Tibial nerve (tissue), 4 donors: ENCODE measurements at regions not wholly inside any gene's neighbourhood (a gene's known extent, or its start where the extent isn't known, plus 50 kb on each side); places are given as distances from the start of the nearest gene placed in this dataset.
"Not testable (repeated sequence)": the region's sequence is repeated elsewhere in the genome, so short reads cannot be mapped to it uniquely, and the experiment has no call there.

Experiments used
- DNase-seq, 2 donors: peaks; one replicate each; pipeline ENCODE4 v3.0.0-alpha.2; 2019; ENCODE audit warnings: low spot score in 2 of 2
- H3K27ac ChIP-seq, 4 donors: fragments of 200-600 bp; sonication (generic) in 3 of 4; one replicate each; pipeline ENCODE4 v1.5.1; 2017 to 2019; ENCODE audit warnings: mild to moderate bottlenecking in 1 of 4
- H3K27me3 ChIP-seq, 2 donors: fragments of 200-600 bp; sonication (generic) in 1 of 2; one replicate each; pipeline versions ENCODE4 v1.5.1 to v1.6.0; 2017 to 2019
- H3K36me3 ChIP-seq, 3 donors: fragments of 200-600 bp; sonication (generic); one replicate each; pipeline ENCODE4 v1.5.1; 2018 to 2019
- H3K4me1 ChIP-seq, 4 donors: fragments of 200-600 bp; sonication (generic) in 3 of 4; one replicate each; pipeline ENCODE4 v1.5.1; 2017 to 2019
- H3K4me3 ChIP-seq, 4 donors: fragments of 200-600 bp; sonication (generic) in 3 of 4; one replicate each; pipeline ENCODE4 v1.5.1; 2017 to 2019; ENCODE audit warnings: mild to moderate bottlenecking in 1 of 4, moderate library complexity in 1 of 4
- H3K9me3 ChIP-seq, 4 donors: fragments of 200-600 bp; sonication (generic) in 3 of 4; one replicate each; pipeline ENCODE4 v1.5.1; 2017 to 2019
- CTCF ChIP-seq, 5 experiments: fragments of 200-600 bp in 3 of 5; fragments of 450-650 bp in 2 of 5; sonication (generic) in 3 of 5; IDR thresholded peaks; one replicate each; pipeline ENCODE4 v1.5.1; 2016 to 2019; ENCODE audit warnings: antibody characterized with exemption in 5 of 5, mild to moderate bottlenecking in 3 of 5, moderate library complexity in 2 of 5
- EP300 ChIP-seq, 2 donors: sonication (generic); formaldehyde crosslinking; IDR thresholded peaks; one replicate each; pipeline ENCODE4 v1.6.1; 2017; ENCODE audit warnings: antibody characterized with exemption in 2 of 2, mild to moderate bottlenecking in 1 of 2
- POLR2A ChIP-seq, 2 donors: fragments of 450-650 bp; IDR thresholded peaks; one replicate each; pipeline ENCODE4 v1.6.1; 2017; ENCODE audit warnings: antibody characterized with exemption in 2 of 2, mild to moderate bottlenecking in 2 of 2, moderate library complexity in 2 of 2
- WGBS, 2 donors: methylation state at CpG; one replicate each; pipeline ENCODE4 v1.1.5; 2018; 5-methylcytosine and 5-hydroxymethylcytosine counted together

- Histone ChIP-seq H3K4me1 (no peaks in the 10 kb centered on the region), H3K36me3 (no peaks in the 10 kb centered on the region), H3K4me3 (no peak overlapping the region), H3K9me3 (no peaks in the 10 kb centered on the region), H3K27me3 (no peaks in the 10 kb centered on the region), H3K27ac (no peak overlapping the region)
- 83 to 91% methylated on average over 3 of the region's 3 CpGs for WGBS, 2 donors
- no peak for DNase-seq
- no peak for TF ChIP-seq EP300 (IDR thresholded peaks at IDR 0.05)
- TF ChIP-seq CTCF (IDR thresholded peaks at IDR 0.05) = no peak
- TF ChIP-seq POLR2A (IDR thresholded peaks at IDR 0.05) = no peak
Measured at GRCh38 chr1:213337025-213337678, 286.1 kb downstream of the RPS6KC1 start.

DNA sequence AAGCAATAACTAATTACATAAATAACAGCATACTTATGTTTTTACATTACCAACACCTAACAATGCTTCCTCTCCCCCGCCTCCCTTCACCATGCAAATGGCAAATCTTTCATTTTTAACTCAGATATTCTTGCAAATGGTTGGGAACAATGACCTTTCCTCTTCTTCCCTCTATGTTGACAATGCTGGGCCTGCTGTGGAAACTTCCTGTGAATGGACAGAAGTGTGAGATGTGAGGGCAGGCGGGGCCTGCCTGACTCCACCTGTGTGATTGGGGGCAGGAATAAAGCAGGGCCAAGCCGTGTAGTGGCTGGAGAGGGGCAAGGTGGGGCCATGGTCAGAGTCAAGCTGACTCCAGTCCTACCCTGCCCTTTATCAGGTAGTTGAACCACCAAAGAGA, 289.6 kb downstream of the RPS6KC1 start:
- Histone ChIP-seq H3K27ac (no peak overlapping the region), H3K4me3 (no peak overlapping the region), H3K9me3 (no peaks in the 10 kb centered on the region), H3K4me1 (no peaks in the 10 kb centered on the region), H3K36me3 (no peaks in the 10 kb centered on the region), H3K27me3 (no peaks in the 10 kb centered on the region)
- TF ChIP-seq EP300 (IDR thresholded peaks at IDR 0.05) (no peak), CTCF (IDR thresholded peaks at IDR 0.05) (no peak)
- WGBS, 2 donors = 79 to 84% methylated on average over 3 of the region's 3 CpGs
- DNase-seq = no peak

DNA sequence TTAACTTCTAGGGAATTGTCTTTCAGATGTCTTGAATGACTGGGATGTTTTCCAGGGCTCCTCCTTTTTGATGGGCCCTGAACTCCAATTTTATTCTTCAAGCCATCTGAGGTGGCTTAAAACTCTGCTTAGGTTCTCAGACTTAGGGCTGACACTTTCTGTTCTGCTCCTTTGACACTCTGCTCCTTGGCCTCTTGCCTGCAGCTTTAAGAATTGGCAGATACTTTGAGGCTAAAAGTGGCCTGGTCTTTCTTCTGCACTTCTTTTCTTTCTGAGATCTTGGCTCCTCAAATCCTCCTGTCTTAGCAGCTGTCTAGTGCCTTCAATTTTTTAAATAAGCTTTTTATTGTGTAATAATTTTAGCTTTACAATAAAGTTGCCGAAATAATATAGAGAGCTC, 294.6 kb downstream of the RPS6KC1 start:
- H3K4me1 ChIP-seq = no peaks in the 10 kb centered on the region
- no peaks in the 10 kb centered on the region for H3K9me3 ChIP-seq
- 77 to 79% methylated on average over 1 of the region's 1 CpG for WGBS, 2 donors
- H3K27ac ChIP-seq = no peak overlapping the region
- TF ChIP-seq CTCF (IDR thresholded peaks at IDR 0.05) (no peak), EP300 (IDR thresholded peaks at IDR 0.05) (no peak), POLR2A (IDR thresholded peaks at IDR 0.05) (no peak)
- no peaks in the 10 kb centered on the region for H3K36me3 ChIP-seq
- H3K4me3 ChIP-seq = no peak overlapping the region
- no peak for DNase-seq
- H3K27me3 ChIP-seq = no peaks in the 10 kb centered on the region

GRCh38 chr1:213357403-213357802, 306.4 kb downstream of the RPS6KC1 start:
- WGBS, 2 donors = 97 to 98% methylated on average over 5 of the region's 5 CpGs
- no peaks in the 10 kb centered on the region for H3K36me3 ChIP-seq
- no peak overlapping the region for H3K27ac ChIP-seq
- H3K4me3 ChIP-seq = no peak overlapping the region
- H3K4me1 ChIP-seq = no peaks in the 10 kb centered on the region
- H3K9me3 ChIP-seq = peaks cover 0 to 24% (median 0%) of the 10 kb centered on the region in 4 donors
- H3K27me3 ChIP-seq = no peaks in the 10 kb centered on the region
- DNase-seq = no peak
- TF ChIP-seq CTCF (IDR thresholded peaks at IDR 0.05) = no peak
- TF ChIP-seq EP300 (IDR thresholded peaks at IDR 0.05) = no peak
- TF ChIP-seq POLR2A (IDR thresholded peaks at IDR 0.05) = no peak

DNA sequence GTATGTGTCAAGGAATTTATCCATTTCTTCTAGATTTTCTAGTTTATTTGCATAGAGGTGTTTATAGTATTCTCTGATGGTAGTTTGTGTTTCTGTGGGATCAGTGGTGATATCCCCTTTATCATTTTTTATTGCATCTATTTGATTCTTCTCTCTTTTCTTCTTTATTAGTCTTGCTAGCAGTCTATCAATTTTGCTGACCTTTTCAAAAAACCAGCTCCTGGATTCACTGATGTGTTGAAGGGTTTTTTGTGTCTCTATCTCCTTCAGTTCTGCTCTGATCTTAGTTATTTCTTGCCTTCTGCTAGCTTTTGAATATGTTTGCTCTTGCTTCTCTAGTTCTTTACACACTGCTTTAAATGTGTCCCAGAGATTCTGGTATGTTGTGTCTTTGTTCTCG, 307.3 kb downstream of the RPS6KC1 start:
- H3K9me3 ChIP-seq = peaks cover 0 to 24% (median 0%) of the 10 kb centered on the region in 4 donors
- WGBS, 2 donors = 48 to 77% methylated on average over 1 of the region's 1 CpG
- not testable (repeated sequence) for DNase-seq, H3K36me3 ChIP-seq, H3K4me1 ChIP-seq, H3K27ac ChIP-seq, H3K27me3 ChIP-seq, H3K4me3 ChIP-seq

GRCh38 chr1:213362598-213362997, 311.6 kb downstream of the RPS6KC1 start:
- TF ChIP-seq POLR2A (IDR thresholded peaks at IDR 0.05) (no peak), CTCF (IDR thresholded peaks at IDR 0.05) (no peak)
- no peak for DNase-seq
- 96 to 100% methylated on average over 1 of the region's 1 CpG for WGBS, 2 donors
- Histone ChIP-seq H3K4me3 (no peak overlapping the region), H3K27me3 (no peaks in the 10 kb centered on the region), H3K4me1 (no peaks in the 10 kb centered on the region), H3K36me3 (no peaks in the 10 kb centered on the region), H3K27ac (no peak overlapping the region), H3K9me3 (peaks cover 0 to 24% (median 0%) of the 10 kb centered on the region in 4 donors)
